HG02588 (cell line): ENCODE measurements at regions not wholly inside any gene's neighbourhood (a gene's known extent, or its start where the extent isn't known, plus 50 kb on each side); places are given as distances from the start of the nearest gene placed in this dataset.
"Not testable (repeated sequence)": the region's sequence is repeated elsewhere in the genome, so short reads cannot be mapped to it uniquely, and the experiment has no call there.

Experiments
- ATAC-seq: cut with Tn5 transposase; IDR thresholded peaks from one replicate; pipeline ENCODE4 v1.9.1; 2021; ENCODE audit warnings: mild to moderate bottlenecking, moderate library complexity; ENCODE audit not compliant: unreplicated experiment

- ATAC-seq: not testable (repeated sequence)
These were observed 585.7 kb downstream of the NSUN3 start for GRCh38 chr3:94648270-94649180.

GRCh38 chr3:94654096-94654495 is 591.2 kb downstream of the NSUN3 start:
- ATAC-seq: no peak

GRCh38 chr3:94665922-94666321 is 603.1 kb downstream of the NSUN3 start:
- ATAC-seq: no peak

GRCh38 chr3:94671078-94671477 is 608.2 kb downstream of the NSUN3 start:
- ATAC-seq: no peak

GRCh38 chr3:94673876-94674275 is 611.0 kb downstream of the NSUN3 start:
- no peak for ATAC-seq

GRCh38 chr3:94686208-94686607 is 623.3 kb downstream of the NSUN3 start:
- ATAC-seq: no peak

- no peak for ATAC-seq
These were observed 631.3 kb downstream of the NSUN3 start for GRCh38 chr3:94693997-94694640.

GRCh38 chr3:94694894-94695293 is 632.0 kb downstream of the NSUN3 start:
- no peak for ATAC-seq

GRCh38 chr3:94704467-94704866 is 641.6 kb downstream of the NSUN3 start:
- no peak for ATAC-seq

- ATAC-seq: no peak
These were observed 646.5 kb downstream of the NSUN3 start for GRCh38 chr3:94709249-94709902.

GRCh38 chr3:94714194-94714593 is 651.3 kb downstream of the NSUN3 start:
- no peak for ATAC-seq

GRCh38 chr3:94716326-94717018 is 653.6 kb downstream of the NSUN3 start:
- no peak for ATAC-seq

- no peak for ATAC-seq
These were observed 671.3 kb downstream of the NSUN3 start for GRCh38 chr3:94734206-94734605.

- ATAC-seq: no peak
These were observed 672.5 kb downstream of the NSUN3 start for GRCh38 chr3:94735354-94735753.

- ATAC-seq: no peak
These were observed 674.3 kb downstream of the NSUN3 start for GRCh38 chr3:94737116-94737515.

GRCh38 chr3:94739420-94739819 is 676.6 kb downstream of the NSUN3 start:
- ATAC-seq: no peak

GRCh38 chr3:94758751-94759150 is 695.9 kb downstream of the NSUN3 start:
- no peak for ATAC-seq

- no peak for ATAC-seq
These were observed 709.5 kb downstream of the NSUN3 start for GRCh38 chr3:94772402-94772801.

- ATAC-seq: no peak
These were observed 712.9 kb downstream of the NSUN3 start for GRCh38 chr3:94775746-94776145.

- ATAC-seq: no peak
These were observed 713.6 kb downstream of the NSUN3 start for GRCh38 chr3:94776401-94776915.

- ATAC-seq: no peak
These were observed 715.4 kb downstream of the NSUN3 start for GRCh38 chr3:94778289-94778688.
